Spleen (tissue), 11 donors: ENCODE measurements at regions not wholly inside any gene's neighbourhood (a gene's known extent, or its start where the extent isn't known, plus 50 kb on each side); places are given as distances from the start of the nearest gene placed in this dataset.

ENCODE experiments used
- DNase-seq: peaks from one replicate; pipeline ENCODE4 v3.0.0-alpha.2; 2020
- H3K27ac ChIP-seq, 8 donors: fragments of 200-600 bp; sonication (generic) in 7 of 8; 1 replicate in 4 of 8; 2 replicates in 4 of 8; pipeline versions ENCODE4 v1.5.0 to v1.8.0; 2016 to 2021; ENCODE audit warnings: inconsistent platforms in 4 of 8, mild to moderate bottlenecking in 4 of 8, moderate library complexity in 1 of 8
- H3K27me3 ChIP-seq, 7 donors: fragments of 200-600 bp; sonication (generic) in 6 of 7; replicated peaks in 1 of 7; 1 replicate in 4 of 7; 2 replicates in 3 of 7; pipeline versions ENCODE4 v1.5.0 to v1.8.0; 2016 to 2021; ENCODE audit warnings: inconsistent platforms in 3 of 7, mild to moderate bottlenecking in 1 of 7
- H3K36me3 ChIP-seq, 6 donors: fragments of 200-600 bp; sonication (generic) in 5 of 6; 1 replicate in 4 of 6; 2 replicates in 2 of 6; pipeline versions ENCODE4 v1.5.0 to v1.8.0; 2016 to 2021; ENCODE audit warnings: inconsistent platforms in 2 of 6
- H3K4me1 ChIP-seq, 6 donors: fragments of 200-600 bp; sonication (generic) in 5 of 6; 1 replicate in 3 of 6; 2 replicates in 3 of 6; pipeline versions ENCODE4 v1.5.0 to v1.8.0; 2016 to 2021; ENCODE audit warnings: inconsistent platforms in 3 of 6
- H3K4me3 ChIP-seq, 8 donors: fragments of 200-600 bp; sonication (generic) in 7 of 8; 1 replicate in 4 of 8; 2 replicates in 4 of 8; pipeline versions ENCODE4 v1.5.0 to v1.8.0; 2016 to 2021; ENCODE audit warnings: inconsistent platforms in 4 of 8, mild to moderate bottlenecking in 4 of 8, moderate library complexity in 2 of 8
- H3K9me3 ChIP-seq, 8 donors: fragments of 200-600 bp; sonication (generic) in 7 of 8; 1 replicate in 4 of 8; 2 replicates in 4 of 8; pipeline versions ENCODE4 v1.5.0 to v1.8.0; 2016 to 2021; ENCODE audit warnings: inconsistent platforms in 4 of 8
- POLR2A ChIP-seq, 3 donors: fragments of 450-650 bp; IDR thresholded peaks; one replicate each; pipeline ENCODE4 v1.5.1; 2017; ENCODE audit warnings: antibody characterized with exemption in 3 of 3, mild to moderate bottlenecking in 1 of 3
- POLR2AphosphoS5 ChIP-seq, 3 donors: sonication (generic); formaldehyde crosslinking; IDR thresholded peaks; one replicate each; pipeline ENCODE4 v1.5.1; 2017; ENCODE audit warnings: antibody characterized with exemption in 3 of 3
- WGBS, 5 donors: extraction: QIAGEN DNeasy Blood & Tissue Kit in 3 of 5; methylation state at CpG; one replicate each; pipeline versions ENCODE4 v1.1.5 to v1.1.7; 2013 to 2018; 5-methylcytosine and 5-hydroxymethylcytosine counted together
- intact Hi-C: fragments of 100-400 bp; cut with DNase I; formaldehyde crosslinking; loops from one replicate; pipeline ENCODE4 v1.15.0; 2023; ENCODE audit warnings: low total_unique reads
- TF ChIP-seq, protein P1 (sequence below), 11 experiments: fragments of 200-600 bp in 7 of 11; fragments of 450-650 bp in 4 of 11; sonication (generic) in 4 of 11; IDR thresholded peaks in 8 of 11; conservative IDR thresholded peaks in 3 of 11; 1 replicate in 7 of 11; 2 replicates in 4 of 11; pipeline versions ENCODE4 v1.4.0 to v1.8.0; 2016 to 2021; ENCODE audit warnings: antibody characterized with exemption in 11 of 11, inconsistent platforms in 4 of 11, mild to moderate bottlenecking in 1 of 11
- donor health status: healthy with polysubstance abuse.
- donor health status: DM: no; HTN: no; CAD: no; lungs with moderate emphysema.
- donor health status: DM: no; HTN: no; CAD: no.
- donor health status: Bipolar disorder and iron deficiency.
- donor health status: healthy.
- donor health status: DM: no; HTN: no; CAD: no.
- donor health status: DM: yes; HTN: yes; CAD: no.

DNA sequence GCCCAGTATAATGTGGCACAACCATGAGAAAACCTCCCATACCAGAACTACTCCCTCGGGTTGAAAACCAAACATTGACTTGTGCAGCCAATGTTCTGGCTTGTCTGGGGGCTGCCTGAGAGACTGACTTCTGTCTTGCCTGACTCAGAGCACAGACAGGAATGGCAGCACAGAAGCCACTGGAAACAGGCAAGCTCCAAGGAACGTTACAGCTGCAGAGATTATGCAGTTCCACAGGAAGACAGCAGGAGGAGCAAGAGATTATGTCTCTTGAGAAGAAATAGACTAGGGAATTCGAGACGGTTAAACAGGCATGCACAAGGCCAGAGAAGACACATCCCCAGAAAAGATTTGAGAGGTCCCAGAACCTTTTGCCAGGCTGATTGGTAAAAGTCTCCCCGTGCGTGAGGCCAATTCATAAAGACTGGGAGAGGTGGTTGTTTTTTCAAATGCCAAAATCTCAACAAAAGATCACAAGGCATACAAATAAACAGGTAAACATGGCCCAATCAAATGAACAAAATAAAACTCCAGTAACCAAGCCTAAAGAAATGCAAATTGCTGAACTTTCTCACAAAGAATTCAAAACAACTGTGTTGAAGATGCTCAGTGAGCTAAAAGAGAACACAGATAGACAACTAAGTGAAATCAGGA is 90.6 kb upstream of the CDH5 start:
- H3K4me3 ChIP-seq: no peak overlapping the region
- intact Hi-C loops: no loop called here
- H3K4me1 ChIP-seq: peaks cover 0 to 7% (median 0%) of the 10 kb centered on the region in 6 donors
- no peak for DNase-seq
- 31 to 39% (median 33%) methylated on average over 6 of the region's 6 CpGs for WGBS, 5 donors
- H3K27me3 ChIP-seq: peaks cover 0 to 44% (median 3%) of the 10 kb centered on the region in 7 donors
- H3K36me3 ChIP-seq: no peaks in the 10 kb centered on the region
- no peak overlapping the region for H3K27ac ChIP-seq
- peaks cover 0 to 43% (median 23%) of the 10 kb centered on the region in 8 donors for H3K9me3 ChIP-seq
- no peak for TF ChIP-seq POLR2A (IDR thresholded peaks at IDR 0.05)
- TF ChIP-seq, protein P1, sequence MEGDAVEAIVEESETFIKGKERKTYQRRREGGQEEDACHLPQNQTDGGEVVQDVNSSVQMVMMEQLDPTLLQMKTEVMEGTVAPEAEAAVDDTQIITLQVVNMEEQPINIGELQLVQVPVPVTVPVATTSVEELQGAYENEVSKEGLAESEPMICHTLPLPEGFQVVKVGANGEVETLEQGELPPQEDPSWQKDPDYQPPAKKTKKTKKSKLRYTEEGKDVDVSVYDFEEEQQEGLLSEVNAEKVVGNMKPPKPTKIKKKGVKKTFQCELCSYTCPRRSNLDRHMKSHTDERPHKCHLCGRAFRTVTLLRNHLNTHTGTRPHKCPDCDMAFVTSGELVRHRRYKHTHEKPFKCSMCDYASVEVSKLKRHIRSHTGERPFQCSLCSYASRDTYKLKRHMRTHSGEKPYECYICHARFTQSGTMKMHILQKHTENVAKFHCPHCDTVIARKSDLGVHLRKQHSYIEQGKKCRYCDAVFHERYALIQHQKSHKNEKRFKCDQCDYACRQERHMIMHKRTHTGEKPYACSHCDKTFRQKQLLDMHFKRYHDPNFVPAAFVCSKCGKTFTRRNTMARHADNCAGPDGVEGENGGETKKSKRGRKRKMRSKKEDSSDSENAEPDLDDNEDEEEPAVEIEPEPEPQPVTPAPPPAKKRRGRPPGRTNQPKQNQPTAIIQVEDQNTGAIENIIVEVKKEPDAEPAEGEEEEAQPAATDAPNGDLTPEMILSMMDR (IDR thresholded peaks at IDR 0.05 in 8 of 11, conservative IDR thresholded peaks at IDR 0.05 in 3 of 11): peak in 9 of 11 experiments; percentile 39 to 69 (median 52)
- TF ChIP-seq POLR2AphosphoS5 (IDR thresholded peaks at IDR 0.05): no peak

- peaks cover 0 to 55% (median 8%) of the 10 kb centered on the region in 7 donors for H3K27me3 ChIP-seq
- H3K36me3 ChIP-seq: no peaks in the 10 kb centered on the region
- H3K9me3 ChIP-seq: peaks cover 0 to 34% (median 17%) of the 10 kb centered on the region in 8 donors
- intact Hi-C loops: loop anchor here (5.0 kb wide), 1 partner anchor 402 kb away; no protein-coding TSS in a partner anchor
- peaks cover 0 to 20% (median 8%) of the 10 kb centered on the region in 6 donors for H3K4me1 ChIP-seq
- no peak for TF ChIP-seq POLR2A (IDR thresholded peaks at IDR 0.05)
- TF ChIP-seq, protein P1 (IDR thresholded peaks at IDR 0.05 in 8 of 11, conservative IDR thresholded peaks at IDR 0.05 in 3 of 11): peak in 3 of 11 experiments; percentile 10 to 33 (median 13)
- no peak for TF ChIP-seq POLR2AphosphoS5 (IDR thresholded peaks at IDR 0.05)
- H3K27ac ChIP-seq: no peak overlapping the region
- no peak for DNase-seq
- WGBS, 5 donors: 60 to 66% (median 63%) methylated on average over 9 of the region's 9 CpGs
- H3K4me3 ChIP-seq: no peak overlapping the region
These were observed 92.0 kb upstream of the CDH5 start for GRCh38 chr16:66274335-66275110.

DNA sequence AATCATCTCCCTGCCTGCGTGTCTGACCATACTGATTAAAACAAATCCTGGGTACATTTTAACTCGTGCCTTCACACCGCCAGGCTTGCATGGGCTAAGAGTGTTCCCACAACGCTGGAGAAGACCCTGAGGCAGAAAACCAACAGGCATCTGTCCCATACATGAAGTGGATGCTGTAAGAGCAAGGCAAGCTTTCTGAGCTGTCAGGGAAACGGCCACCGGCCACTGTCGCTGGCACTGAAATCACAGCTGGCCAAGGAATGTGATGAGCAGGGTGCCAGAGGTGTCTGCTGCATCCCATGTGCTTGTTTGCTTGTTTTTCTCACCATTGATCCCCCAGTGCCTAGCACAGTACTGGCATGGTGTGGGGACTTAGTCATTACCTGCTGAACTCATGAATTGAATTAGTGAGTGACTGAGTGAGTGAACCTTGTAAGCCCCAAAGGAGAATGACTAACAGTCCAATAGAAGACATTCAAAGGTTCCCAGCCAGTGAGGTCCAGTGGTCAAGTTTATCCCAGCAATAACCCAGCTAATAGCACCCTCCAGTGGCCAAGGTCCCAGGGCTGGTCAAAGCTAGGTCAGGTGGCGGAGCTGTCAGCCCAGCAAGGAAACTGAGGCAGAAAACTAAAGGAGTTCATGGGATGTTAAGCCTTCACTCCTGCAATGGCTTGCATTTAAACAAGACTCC is 92.7 kb upstream of the CDH5 start:
- Histone ChIP-seq H3K4me3 (no peak overlapping the region), H3K9me3 (peaks cover 0 to 26% (median 9%) of the 10 kb centered on the region in 8 donors), H3K36me3 (no peaks in the 10 kb centered on the region), H3K4me1 (peaks cover 0 to 27% (median 12%) of the 10 kb centered on the region in 6 donors), H3K27ac (no peak overlapping the region), H3K27me3 (peaks cover 0 to 60% (median 8%) of the 10 kb centered on the region in 7 donors)
- intact Hi-C loops: loop anchor here (5.0 kb wide), 1 partner anchor 401 kb away; no protein-coding TSS in a partner anchor
- WGBS, 5 donors: 73 to 94% (median 88%) methylated on average over 8 of the region's 8 CpGs
- DNase-seq: no peak
- TF ChIP-seq POLR2A (IDR thresholded peaks at IDR 0.05): no peak
- TF ChIP-seq, protein P1 (IDR thresholded peaks at IDR 0.05 in 8 of 11, conservative IDR thresholded peaks at IDR 0.05 in 3 of 11): no peak
